NOMO-1 (cell line): ENCODE measurements at regions not wholly inside any gene's neighbourhood (a gene's known extent, or its start where the extent isn't known, plus 50 kb on each side); places are given as distances from the start of the nearest gene placed in this dataset.

ENCODE experiments used
- DNase-seq, 2 experiments: peaks; one replicate each; lab custom pipeline; 2025; ENCODE audit not compliant: unreplicated experiment in 2 of 2; lab: John Stamatoyannopoulos, UW

- no peak for DNase-seq
Measured at GRCh38 chr4:4695497-4695896, 153.6 kb upstream of the STX18 start.

GRCh38 chr4:4694827-4695226 is 153.0 kb upstream of the STX18 start:
- DNase-seq, result no peak

- DNase-seq, result no peak
Measured at GRCh38 chr4:4694296-4694772, 152.5 kb upstream of the STX18 start.

GRCh38 chr4:4693755-4694295 is 152.0 kb upstream of the STX18 start:
- DNase-seq, result no peak

- DNase-seq, result peak; percentile 52 to 69
Measured at GRCh38 chr4:4693258-4693657, 151.4 kb upstream of the STX18 start.

GRCh38 chr4:4690854-4691253 is 149.0 kb upstream of the STX18 start:
- no peak for DNase-seq

GRCh38 chr4:4689694-4690440 is 148.0 kb upstream of the STX18 start:
- DNase-seq, result no peak

GRCh38 chr4:4687935-4688727 is 146.3 kb upstream of the STX18 start:
- no peak for DNase-seq

GRCh38 chr4:4687100-4687499 is 145.3 kb upstream of the STX18 start:
- DNase-seq, result no peak

- DNase-seq, result no peak
Measured at GRCh38 chr4:4685810-4686795, 144.3 kb upstream of the STX18 start.

- no peak for DNase-seq
Measured at GRCh38 chr4:4681653-4682052, 139.8 kb upstream of the STX18 start.

- no peak for DNase-seq
Measured at GRCh38 chr4:4680758-4681157, 138.9 kb upstream of the STX18 start.

GRCh38 chr4:4680243-4680642 is 138.4 kb upstream of the STX18 start:
- no peak for DNase-seq

- no peak for DNase-seq
Measured at GRCh38 chr4:4677556-4678522, 136.0 kb upstream of the STX18 start.

- DNase-seq, result no peak
Measured at GRCh38 chr4:4675641-4676040, 133.8 kb upstream of the STX18 start.

- no peak for DNase-seq
Measured at GRCh38 chr4:4675051-4675581, 133.3 kb upstream of the STX18 start.

- DNase-seq, result no peak
Measured at GRCh38 chr4:4673070-4673469, 131.2 kb upstream of the STX18 start.

- no peak for DNase-seq
Measured at GRCh38 chr4:4672402-4672801, 130.6 kb upstream of the STX18 start.

- no peak for DNase-seq
Measured at GRCh38 chr4:4671774-4672349, 130.0 kb upstream of the STX18 start.
